ENCODE measurements at regions not wholly inside any gene's neighbourhood (a gene's known extent, or its start where the extent isn't known, plus 50 kb on each side); places are given as distances from the start of the nearest gene placed in this dataset.

- ChIA-PET POLR2A (ENCODE audit: partially characterized antibody) (no interaction called here), CTCF (ENCODE audit: partially characterized antibody) (no interaction called here)
- no peak overlapping the region for H3K4me3 Mint-ChIP-seq
- H3K4me1 ChIP-seq (ENCODE audit: insufficient read depth, low read length): no peaks in the 10 kb centered on the region
- no peaks in the 10 kb centered on the region for H3K36me3 Mint-ChIP-seq
- intact Hi-C loops (cut with micrococcal nuclease): no loop called here
- no peaks in the 10 kb centered on the region for H3K36me3 ChIP-seq (ENCODE audit: insufficient read depth, low read length)
- H3K27ac ChIP-seq (ENCODE audit: low read depth, low read length): no peak overlapping the region
- no peak overlapping the region for H3K4me3 ChIP-seq (ENCODE audit: low read length in 2 of 2)
- no peaks in the 10 kb centered on the region for H3K4me1 Mint-ChIP-seq
- no peak overlapping the region for H3K27ac Mint-ChIP-seq
- peaks cover 3 to 22% (median 9%) of the 10 kb centered on the region in 8 donors for H3K9me3 Mint-ChIP-seq
- no peaks in the 10 kb centered on the region for H3K27me3 ChIP-seq (ENCODE audit: insufficient read depth, low read length)
- H3K9me3 ChIP-seq (ENCODE audit: control insufficient read depth in 1 of 2, low read length in 2 of 2): no peaks in the 10 kb centered on the region
- no peaks in the 10 kb centered on the region for H3K27me3 Mint-ChIP-seq
- no peak for DNase-seq
Measured at GRCh38 chr10:55441777-55442176, 640.7 kb upstream of the PCDH15 start.

GRCh38 chr10:55426138-55426537, 625.1 kb upstream of the PCDH15 start:
- Histone ChIP-seq H3K4me3 (ENCODE audit: low read length in 2 of 2) (no peak overlapping the region), H3K27ac (ENCODE audit: low read depth, low read length) (no peak overlapping the region), H3K4me1 (ENCODE audit: insufficient read depth, low read length) (no peaks in the 10 kb centered on the region), H3K9me3 (ENCODE audit: control insufficient read depth in 1 of 2, low read length in 2 of 2) (peaks cover 0 to 2% of the 10 kb centered on the region in 2 donors), H3K36me3 (ENCODE audit: insufficient read depth, low read length) (no peaks in the 10 kb centered on the region), H3K27me3 (ENCODE audit: insufficient read depth, low read length) (no peaks in the 10 kb centered on the region)
- no peaks in the 10 kb centered on the region for H3K4me1 Mint-ChIP-seq
- H3K4me3 Mint-ChIP-seq: no peak overlapping the region
- H3K27me3 Mint-ChIP-seq: no peaks in the 10 kb centered on the region
- POLR2A ChIA-PET (ENCODE audit: partially characterized antibody): no interaction called here
- DNase-seq: no peak
- no peak overlapping the region for H3K27ac Mint-ChIP-seq
- peaks cover 0 to 16% (median 5%) of the 10 kb centered on the region in 8 donors for H3K9me3 Mint-ChIP-seq
- CTCF ChIA-PET (ENCODE audit: partially characterized antibody): no interaction called here
- intact Hi-C loops (cut with micrococcal nuclease): no loop called here
- no peaks in the 10 kb centered on the region for H3K36me3 Mint-ChIP-seq

GRCh38 chr10:55410415-55410885, 609.4 kb upstream of the PCDH15 start:
- Mint-ChIP-seq H3K27ac (no peak overlapping the region), H3K4me3 (no peak overlapping the region), H3K4me1 (no peaks in the 10 kb centered on the region), H3K27me3 (no peaks in the 10 kb centered on the region), H3K36me3 (no peaks in the 10 kb centered on the region), H3K9me3 (peaks cover 0 to 11% (median 4%) of the 10 kb centered on the region in 8 donors)
- Histone ChIP-seq H3K4me1 (ENCODE audit: insufficient read depth, low read length) (no peaks in the 10 kb centered on the region), H3K4me3 (ENCODE audit: low read length in 2 of 2) (no peak overlapping the region), H3K27ac (ENCODE audit: low read depth, low read length) (no peak overlapping the region), H3K36me3 (ENCODE audit: insufficient read depth, low read length) (no peaks in the 10 kb centered on the region), H3K9me3 (ENCODE audit: control insufficient read depth in 1 of 2, low read length in 2 of 2) (no peaks in the 10 kb centered on the region), H3K27me3 (ENCODE audit: insufficient read depth, low read length) (no peaks in the 10 kb centered on the region)
- ChIA-PET POLR2A (ENCODE audit: partially characterized antibody) (no interaction called here), CTCF (ENCODE audit: partially characterized antibody) (no interaction called here)
- no peak for DNase-seq
- intact Hi-C loops (cut with micrococcal nuclease): no loop called here

GRCh38 chr10:55404094-55404493, 603.1 kb upstream of the PCDH15 start:
- intact Hi-C loops (cut with micrococcal nuclease): no loop called here
- H3K27ac ChIP-seq (ENCODE audit: low read depth, low read length): no peak overlapping the region
- H3K9me3 ChIP-seq (ENCODE audit: control insufficient read depth in 1 of 2, low read length in 2 of 2): no peaks in the 10 kb centered on the region
- H3K36me3 Mint-ChIP-seq: no peaks in the 10 kb centered on the region
- POLR2A ChIA-PET (ENCODE audit: partially characterized antibody): no interaction called here
- H3K4me1 ChIP-seq (ENCODE audit: insufficient read depth, low read length): no peaks in the 10 kb centered on the region
- CTCF ChIA-PET (ENCODE audit: partially characterized antibody): no interaction called here
- H3K9me3 Mint-ChIP-seq: peaks cover 0 to 12% (median 4%) of the 10 kb centered on the region in 8 donors
- H3K36me3 ChIP-seq (ENCODE audit: insufficient read depth, low read length): no peaks in the 10 kb centered on the region
- no peaks in the 10 kb centered on the region for H3K27me3 Mint-ChIP-seq
- H3K4me3 ChIP-seq (ENCODE audit: low read length in 2 of 2): no peak overlapping the region
- no peaks in the 10 kb centered on the region for H3K4me1 Mint-ChIP-seq
- no peak overlapping the region for H3K27ac Mint-ChIP-seq
- no peak overlapping the region for H3K4me3 Mint-ChIP-seq
- H3K27me3 ChIP-seq (ENCODE audit: insufficient read depth, low read length): no peaks in the 10 kb centered on the region
- no peak for DNase-seq

- no peaks in the 10 kb centered on the region for H3K27me3 Mint-ChIP-seq
- no peak overlapping the region for H3K4me3 ChIP-seq (ENCODE audit: low read length in 2 of 2)
- intact Hi-C loops (cut with micrococcal nuclease): no loop called here
- no peak overlapping the region for H3K27ac ChIP-seq (ENCODE audit: low read depth, low read length)
- ChIA-PET CTCF (ENCODE audit: partially characterized antibody) (no interaction called here), POLR2A (ENCODE audit: partially characterized antibody) (no interaction called here)
- no peaks in the 10 kb centered on the region for H3K9me3 ChIP-seq (ENCODE audit: control insufficient read depth in 1 of 2, low read length in 2 of 2)
- no peak overlapping the region for H3K27ac Mint-ChIP-seq
- H3K36me3 ChIP-seq (ENCODE audit: insufficient read depth, low read length): no peaks in the 10 kb centered on the region
- no peak for DNase-seq
- H3K4me1 ChIP-seq (ENCODE audit: insufficient read depth, low read length): no peaks in the 10 kb centered on the region
- H3K27me3 ChIP-seq (ENCODE audit: insufficient read depth, low read length): no peaks in the 10 kb centered on the region
- no peaks in the 10 kb centered on the region for H3K36me3 Mint-ChIP-seq
- no peak overlapping the region for H3K4me3 Mint-ChIP-seq
- H3K4me1 Mint-ChIP-seq: no peaks in the 10 kb centered on the region
- peaks cover 0 to 9% (median 4%) of the 10 kb centered on the region in 8 donors for H3K9me3 Mint-ChIP-seq
Measured at GRCh38 chr10:55400075-55400849, 599.2 kb upstream of the PCDH15 start.

GRCh38 chr10:55398497-55398882, 597.5 kb upstream of the PCDH15 start:
- H3K27me3 ChIP-seq (ENCODE audit: insufficient read depth, low read length): no peaks in the 10 kb centered on the region
- H3K4me1 ChIP-seq (ENCODE audit: insufficient read depth, low read length): no peaks in the 10 kb centered on the region
- POLR2A ChIA-PET (ENCODE audit: partially characterized antibody): no interaction called here
- H3K36me3 ChIP-seq (ENCODE audit: insufficient read depth, low read length): no peaks in the 10 kb centered on the region
- H3K4me3 ChIP-seq (ENCODE audit: low read length in 2 of 2): no peak overlapping the region
- Mint-ChIP-seq H3K27me3 (no peaks in the 10 kb centered on the region), H3K4me3 (no peak overlapping the region), H3K9me3 (peaks cover 0 to 12% (median 4%) of the 10 kb centered on the region in 8 donors), H3K36me3 (no peaks in the 10 kb centered on the region), H3K27ac (no peak overlapping the region), H3K4me1 (no peaks in the 10 kb centered on the region)
- no peak for DNase-seq
- intact Hi-C loops (cut with micrococcal nuclease): no loop called here
- CTCF ChIA-PET (ENCODE audit: partially characterized antibody): no interaction called here
- H3K27ac ChIP-seq (ENCODE audit: low read depth, low read length): no peak overlapping the region
- no peaks in the 10 kb centered on the region for H3K9me3 ChIP-seq (ENCODE audit: control insufficient read depth in 1 of 2, low read length in 2 of 2)

- H3K27ac Mint-ChIP-seq: no peak overlapping the region
- ChIA-PET POLR2A (ENCODE audit: partially characterized antibody) (no interaction called here), CTCF (ENCODE audit: partially characterized antibody) (no interaction called here)
- Histone ChIP-seq H3K27ac (ENCODE audit: low read depth, low read length) (no peak overlapping the region), H3K9me3 (ENCODE audit: control insufficient read depth in 1 of 2, low read length in 2 of 2) (peaks cover 0 to 3% of the 10 kb centered on the region in 2 donors), H3K27me3 (ENCODE audit: insufficient read depth, low read length) (no peaks in the 10 kb centered on the region), H3K36me3 (ENCODE audit: insufficient read depth, low read length) (no peaks in the 10 kb centered on the region), H3K4me3 (ENCODE audit: low read length in 2 of 2) (no peak overlapping the region), H3K4me1 (ENCODE audit: insufficient read depth, low read length) (no peaks in the 10 kb centered on the region)
- no peaks in the 10 kb centered on the region for H3K27me3 Mint-ChIP-seq
- peaks cover 0 to 9% (median 4%) of the 10 kb centered on the region in 8 donors for H3K9me3 Mint-ChIP-seq
- H3K4me3 Mint-ChIP-seq: no peak overlapping the region
- no peak for DNase-seq
- H3K36me3 Mint-ChIP-seq: no peaks in the 10 kb centered on the region
- no peaks in the 10 kb centered on the region for H3K4me1 Mint-ChIP-seq
- intact Hi-C loops (cut with micrococcal nuclease): no loop called here
Measured at GRCh38 chr10:55397777-55398496, 596.9 kb upstream of the PCDH15 start.
